GM19324 (cell line): ENCODE measurements at regions not wholly inside any gene's neighbourhood (a gene's known extent, or its start where the extent isn't known, plus 50 kb on each side); places are given as distances from the start of the nearest gene placed in this dataset.
"Not testable (repeated sequence)": the region's sequence is repeated elsewhere in the genome, so short reads cannot be mapped to it uniquely, and the experiment has no call there.

ENCODE experiments used
- ATAC-seq: cut with Tn5 transposase; IDR thresholded peaks from one replicate; pipeline ENCODE4 v1.9.1; 2021; ENCODE audit warnings: mild to moderate bottlenecking, moderate library complexity; ENCODE audit not compliant: unreplicated experiment, low FRiP score

- ATAC-seq = not testable (repeated sequence)
Measured at GRCh38 chr20:48367541-48368358, 460.0 kb downstream of the PREX1 start.

- ATAC-seq = no peak
Measured at GRCh38 chr20:48366230-48366629, 461.6 kb downstream of the PREX1 start.

GRCh38 chr20:48364688-48365421 is 462.9 kb downstream of the PREX1 start:
- ATAC-seq = no peak

DNA sequence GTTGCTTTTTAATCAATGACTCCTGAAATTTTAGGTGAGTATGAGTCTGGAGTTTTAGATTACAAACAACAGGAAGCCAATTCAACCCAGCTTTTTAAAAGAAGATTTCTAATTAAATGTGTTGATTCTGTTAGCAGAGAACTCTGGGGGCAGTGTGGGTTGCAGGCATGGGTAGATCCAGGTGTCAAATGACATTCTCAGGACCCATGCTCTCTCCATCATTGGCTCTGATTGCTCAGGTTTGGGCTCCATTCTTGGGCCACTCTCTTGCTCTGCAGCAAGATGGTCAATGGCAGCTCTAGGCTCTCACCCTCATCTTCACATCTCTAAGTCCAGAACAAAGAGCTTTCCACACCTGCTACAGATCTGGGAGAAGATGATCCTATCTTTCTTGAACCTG is 463.7 kb downstream of the PREX1 start:
- no peak for ATAC-seq

- peak; percentile 50 for ATAC-seq
Measured at GRCh38 chr20:48360342-48360975, 467.3 kb downstream of the PREX1 start.

DNA sequence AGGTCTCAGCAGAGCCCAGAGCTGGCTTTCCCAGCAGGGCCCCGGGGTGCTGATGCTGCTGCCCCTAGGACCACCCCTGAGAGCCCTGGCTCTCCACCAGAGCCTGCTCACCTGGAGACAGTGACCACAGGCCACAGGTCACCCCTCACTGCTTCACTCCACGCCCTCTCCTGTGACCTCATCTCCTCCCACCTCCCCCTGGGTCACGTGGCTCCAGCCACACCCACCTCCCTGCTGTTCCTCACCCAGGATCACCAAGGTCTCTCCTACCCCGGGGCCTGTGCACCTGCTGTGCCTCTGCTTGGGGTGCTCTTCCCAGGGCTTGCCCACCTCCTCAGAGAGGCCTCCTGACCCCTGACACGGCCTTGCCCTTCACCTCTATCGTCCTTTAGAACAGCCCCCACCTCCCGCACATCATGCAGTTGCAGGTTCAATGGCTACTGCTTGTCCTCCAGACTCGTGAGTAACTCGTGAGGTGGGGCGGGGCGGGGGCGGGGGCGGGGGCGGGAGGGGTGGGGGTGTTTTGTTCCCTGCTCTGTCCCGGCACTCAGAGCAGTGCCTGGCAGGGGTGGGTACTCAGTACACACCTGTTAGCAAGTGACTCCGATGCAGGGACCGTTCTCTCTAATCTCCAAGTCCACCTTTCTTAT is 468.0 kb downstream of the PREX1 start:
- no peak for ATAC-seq

DNA sequence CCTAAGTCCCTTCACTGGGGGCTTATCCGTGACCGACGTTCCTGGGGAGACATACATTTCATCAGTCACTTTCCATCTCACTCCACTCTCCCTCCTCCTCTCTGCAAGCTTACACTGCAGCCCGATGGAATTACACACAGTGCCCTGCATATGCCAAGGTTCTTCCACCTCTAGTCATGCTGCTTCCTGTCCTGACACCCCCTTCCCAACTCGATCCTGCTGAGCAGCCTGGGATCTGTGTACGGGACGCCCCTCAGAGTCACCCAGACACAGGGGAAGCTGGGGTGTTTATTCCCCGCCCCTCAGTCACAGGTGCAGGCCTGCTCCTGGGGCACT is 468.8 kb downstream of the PREX1 start:
- not testable (repeated sequence) for ATAC-seq

GRCh38 chr20:48358176-48359054 is 469.4 kb downstream of the PREX1 start:
- no peak for ATAC-seq

GRCh38 chr20:48357714-48358113 is 470.1 kb downstream of the PREX1 start:
- ATAC-seq = no peak

GRCh38 chr20:48354903-48355302 is 472.9 kb downstream of the PREX1 start:
- no peak for ATAC-seq

- ATAC-seq = no peak
Measured at GRCh38 chr20:48354320-48354876, 473.4 kb downstream of the PREX1 start.

DNA sequence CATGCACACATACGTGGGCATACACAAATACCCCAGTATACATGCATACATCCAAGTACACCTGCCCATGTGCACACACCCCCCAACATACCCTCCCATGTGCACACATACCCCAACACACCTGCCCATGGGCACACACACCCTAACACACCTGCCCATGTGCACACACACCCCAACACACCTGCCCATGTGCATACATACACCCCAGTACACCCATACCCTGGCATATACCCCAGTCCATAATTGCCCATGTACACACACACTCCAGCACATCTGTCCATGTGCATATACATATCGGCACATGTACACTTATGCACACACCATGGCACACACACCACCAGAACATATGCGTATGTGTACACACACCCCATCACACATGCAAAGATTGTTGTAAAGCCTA is 475.2 kb downstream of the PREX1 start:
- no peak for ATAC-seq

- no peak for ATAC-seq
Measured at GRCh38 chr20:48352042-48352441, 475.8 kb downstream of the PREX1 start.

GRCh38 chr20:48350313-48350988 is 477.3 kb downstream of the PREX1 start:
- ATAC-seq = no peak

DNA sequence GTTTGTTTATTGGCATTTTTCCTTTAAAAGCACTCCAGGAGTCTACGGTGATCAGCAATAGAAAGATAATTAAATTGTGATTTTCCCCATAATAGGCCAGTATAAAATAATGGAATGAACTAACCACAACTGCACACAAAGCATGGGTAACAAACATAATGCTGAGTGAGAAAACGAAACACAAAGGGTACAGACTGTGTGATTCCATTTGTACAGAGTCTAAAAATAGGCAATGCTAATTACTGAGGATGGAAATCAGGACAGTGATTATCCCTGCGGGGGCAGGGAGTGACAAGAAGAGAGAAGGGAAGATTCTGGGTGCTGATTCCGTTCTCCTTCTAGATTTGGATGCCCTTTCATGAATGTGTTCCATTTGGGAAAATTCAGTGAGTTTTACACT is 478.1 kb downstream of the PREX1 start:
- no peak for ATAC-seq

- ATAC-seq = no peak
Measured at GRCh38 chr20:48348022-48348421, 479.8 kb downstream of the PREX1 start.

GRCh38 chr20:48342822-48343513 is 484.8 kb downstream of the PREX1 start:
- no peak for ATAC-seq

- no peak for ATAC-seq
Measured at GRCh38 chr20:48340883-48341281, 486.9 kb downstream of the PREX1 start.
